ENCODE measurements at regions not wholly inside any gene's neighbourhood (a gene's known extent, or its start where the extent isn't known, plus 50 kb on each side); places are given as distances from the start of the nearest gene placed in this dataset.

DNA sequence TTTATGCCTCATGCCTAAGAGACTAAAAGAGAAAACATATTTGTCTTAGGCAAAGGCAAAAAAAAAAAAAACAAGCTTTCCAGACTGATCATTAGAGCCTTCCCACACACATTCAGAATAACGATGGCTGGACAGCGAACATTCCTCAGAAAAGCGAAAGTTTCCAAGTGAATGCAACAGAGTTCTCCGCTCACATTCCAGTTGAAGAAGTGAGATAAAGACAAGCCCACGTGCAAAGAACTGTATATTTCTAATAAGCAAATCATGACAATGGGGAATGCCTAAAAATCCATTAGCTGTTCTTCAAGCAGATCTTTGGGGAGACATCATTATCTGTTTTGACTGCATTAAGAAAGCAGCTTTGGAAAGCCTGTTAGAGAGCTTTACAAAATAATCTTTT, 347.9 kb downstream of the METTL4 start:
- no peak for TF ChIP-seq POLR2A (IDR thresholded peaks at IDR 0.05; ENCODE audit: extremely low read depth, insufficient read length)
- TF ChIP-seq, protein P1, sequence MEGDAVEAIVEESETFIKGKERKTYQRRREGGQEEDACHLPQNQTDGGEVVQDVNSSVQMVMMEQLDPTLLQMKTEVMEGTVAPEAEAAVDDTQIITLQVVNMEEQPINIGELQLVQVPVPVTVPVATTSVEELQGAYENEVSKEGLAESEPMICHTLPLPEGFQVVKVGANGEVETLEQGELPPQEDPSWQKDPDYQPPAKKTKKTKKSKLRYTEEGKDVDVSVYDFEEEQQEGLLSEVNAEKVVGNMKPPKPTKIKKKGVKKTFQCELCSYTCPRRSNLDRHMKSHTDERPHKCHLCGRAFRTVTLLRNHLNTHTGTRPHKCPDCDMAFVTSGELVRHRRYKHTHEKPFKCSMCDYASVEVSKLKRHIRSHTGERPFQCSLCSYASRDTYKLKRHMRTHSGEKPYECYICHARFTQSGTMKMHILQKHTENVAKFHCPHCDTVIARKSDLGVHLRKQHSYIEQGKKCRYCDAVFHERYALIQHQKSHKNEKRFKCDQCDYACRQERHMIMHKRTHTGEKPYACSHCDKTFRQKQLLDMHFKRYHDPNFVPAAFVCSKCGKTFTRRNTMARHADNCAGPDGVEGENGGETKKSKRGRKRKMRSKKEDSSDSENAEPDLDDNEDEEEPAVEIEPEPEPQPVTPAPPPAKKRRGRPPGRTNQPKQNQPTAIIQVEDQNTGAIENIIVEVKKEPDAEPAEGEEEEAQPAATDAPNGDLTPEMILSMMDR (IDR thresholded peaks at IDR 0.05; ENCODE audit: low read depth, low read length): no peak
- TF ChIP-seq, protein P2, sequence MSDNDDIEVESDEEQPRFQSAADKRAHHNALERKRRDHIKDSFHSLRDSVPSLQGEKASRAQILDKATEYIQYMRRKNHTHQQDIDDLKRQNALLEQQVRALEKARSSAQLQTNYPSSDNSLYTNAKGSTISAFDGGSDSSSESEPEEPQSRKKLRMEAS (IDR thresholded peaks at IDR 0.05; ENCODE audit: low read depth, low read length): no peak
